Prostate gland (tissue), 2 donors: ENCODE measurements at regions not wholly inside any gene's neighbourhood (a gene's known extent, or its start where the extent isn't known, plus 50 kb on each side); places are given as distances from the start of the nearest gene placed in this dataset.
"Not testable (repeated sequence)": the region's sequence is repeated elsewhere in the genome, so short reads cannot be mapped to it uniquely, and the experiment has no call there.

Experiments
- DNase-seq: peaks from one replicate; pipeline ENCODE4 v3.0.0-alpha.2; 2019; ENCODE audit warnings: low spot score
- H3K27ac ChIP-seq, 2 donors: fragments of 200-600 bp; sonication (generic); 2 replicates each; pipeline ENCODE4 v1.5.1; 2017 to 2019
- H3K27me3 ChIP-seq: fragments of 200-600 bp; sonication (generic); replicated peaks from 2 replicates; pipeline ENCODE4 v1.5.1; 2019; ENCODE audit not compliant: insufficient read depth
- H3K36me3 ChIP-seq, 2 donors: fragments of 200-600 bp; sonication (generic); 1 replicate in 1 of 2; 2 replicates in 1 of 2; pipeline versions ENCODE4 v1.5.1 to v1.8.1; 2017 to 2019
- H3K4me1 ChIP-seq: fragments of 200-600 bp; sonication (generic); replicated peaks from 2 replicates; pipeline ENCODE4 v1.5.1; 2019
- H3K4me3 ChIP-seq, 2 donors: fragments of 200-600 bp; sonication (generic); 2 replicates each; pipeline ENCODE4 v1.5.1; 2017 to 2019
- H3K9me3 ChIP-seq: fragments of 200-600 bp; sonication (generic); 2 replicates; pipeline ENCODE4 v1.5.1; 2017
- POLR2A ChIP-seq: fragments of 450-650 bp; IDR thresholded peaks from one replicate; pipeline ENCODE4 v1.6.1; 2016; ENCODE audit warnings: antibody characterized with exemption, mild to moderate bottlenecking
- POLR2AphosphoS5 ChIP-seq: sonication (generic); formaldehyde crosslinking; IDR thresholded peaks from one replicate; pipeline ENCODE4 v1.6.1; 2017; ENCODE audit warnings: antibody characterized with exemption
- WGBS: methylation state at CpG from one replicate; pipeline ENCODE4 v1.1.5; 2018; 5-methylcytosine and 5-hydroxymethylcytosine counted together
- intact Hi-C: fragments of 100-400 bp; cut with DNase I; formaldehyde crosslinking; loops from one replicate; pipeline ENCODE4 v1.14.2; 2022
- TF ChIP-seq, protein P1 (sequence below), 4 experiments: fragments of 200-600 bp in 2 of 4; fragments of 450-650 bp in 2 of 4; sonication (generic) in 2 of 4; IDR thresholded peaks; 1 replicate in 3 of 4; 2 replicates in 1 of 4; pipeline ENCODE4 v1.5.1; 2016 to 2019; ENCODE audit warnings: antibody characterized with exemption in 4 of 4, mild to moderate bottlenecking in 2 of 4, moderate library complexity in 2 of 4

DNA sequence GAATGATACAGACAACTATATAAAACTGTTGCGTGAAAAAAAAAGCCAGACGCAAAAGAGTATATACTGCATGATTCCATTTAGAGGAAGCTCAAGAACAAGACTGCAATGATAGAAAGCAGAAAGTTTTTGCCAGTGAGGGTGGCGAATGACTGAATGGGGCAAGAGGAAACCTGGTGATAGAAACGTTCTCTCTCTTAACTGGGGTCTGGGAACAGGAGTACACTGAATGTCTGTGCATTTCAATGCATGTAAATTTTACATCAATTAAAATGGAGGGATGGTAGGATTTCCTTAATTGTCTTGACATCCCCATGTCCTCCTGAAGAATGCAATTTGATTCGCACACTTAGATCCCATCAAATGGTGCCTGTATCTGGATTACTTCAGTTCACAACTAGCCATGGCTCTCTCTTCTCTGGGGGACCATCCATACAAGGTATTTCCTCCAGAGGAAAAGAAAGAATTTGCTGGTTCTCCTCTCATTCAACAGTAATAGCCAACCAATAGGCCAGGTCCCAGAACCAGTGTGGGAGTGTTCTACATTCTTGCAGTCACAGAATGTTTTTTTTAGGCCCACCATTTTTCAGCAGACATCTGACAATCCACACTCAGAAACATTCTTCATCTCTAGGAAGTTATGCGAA lies 221.0 kb upstream of the KLF14 start:
- Histone ChIP-seq H3K4me3 (no peak overlapping the region), H3K9me3 (no peaks in the 10 kb centered on the region), H3K27ac (no peak overlapping the region), H3K27me3 (no peaks in the 10 kb centered on the region), H3K4me1 (no peaks in the 10 kb centered on the region), H3K36me3 (peaks cover 0 to 2% of the 10 kb centered on the region in 2 donors)
- 91% methylated on average over 6 of the region's 6 CpGs for WGBS
- intact Hi-C loops: no loop called here
- TF ChIP-seq POLR2AphosphoS5: no peak
- TF ChIP-seq, protein P1, sequence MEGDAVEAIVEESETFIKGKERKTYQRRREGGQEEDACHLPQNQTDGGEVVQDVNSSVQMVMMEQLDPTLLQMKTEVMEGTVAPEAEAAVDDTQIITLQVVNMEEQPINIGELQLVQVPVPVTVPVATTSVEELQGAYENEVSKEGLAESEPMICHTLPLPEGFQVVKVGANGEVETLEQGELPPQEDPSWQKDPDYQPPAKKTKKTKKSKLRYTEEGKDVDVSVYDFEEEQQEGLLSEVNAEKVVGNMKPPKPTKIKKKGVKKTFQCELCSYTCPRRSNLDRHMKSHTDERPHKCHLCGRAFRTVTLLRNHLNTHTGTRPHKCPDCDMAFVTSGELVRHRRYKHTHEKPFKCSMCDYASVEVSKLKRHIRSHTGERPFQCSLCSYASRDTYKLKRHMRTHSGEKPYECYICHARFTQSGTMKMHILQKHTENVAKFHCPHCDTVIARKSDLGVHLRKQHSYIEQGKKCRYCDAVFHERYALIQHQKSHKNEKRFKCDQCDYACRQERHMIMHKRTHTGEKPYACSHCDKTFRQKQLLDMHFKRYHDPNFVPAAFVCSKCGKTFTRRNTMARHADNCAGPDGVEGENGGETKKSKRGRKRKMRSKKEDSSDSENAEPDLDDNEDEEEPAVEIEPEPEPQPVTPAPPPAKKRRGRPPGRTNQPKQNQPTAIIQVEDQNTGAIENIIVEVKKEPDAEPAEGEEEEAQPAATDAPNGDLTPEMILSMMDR (IDR thresholded peaks at IDR 0.05): no peak
- no peak for TF ChIP-seq POLR2A
- DNase-seq: no peak

GRCh38 chr7:130955565-130955919 lies 221.5 kb upstream of the KLF14 start:
- DNase-seq: no peak
- no peak overlapping the region for H3K27ac ChIP-seq
- no peak overlapping the region for H3K4me3 ChIP-seq
- TF ChIP-seq POLR2AphosphoS5 (no peak), POLR2A (no peak)
- TF ChIP-seq, protein P1 (IDR thresholded peaks at IDR 0.05): no peak
- intact Hi-C loops: no loop called here
- H3K36me3 ChIP-seq: peaks cover 0 to 2% of the 10 kb centered on the region in 2 donors
- no peaks in the 10 kb centered on the region for H3K27me3 ChIP-seq
- H3K4me1 ChIP-seq: no peaks in the 10 kb centered on the region
- no peaks in the 10 kb centered on the region for H3K9me3 ChIP-seq

DNA sequence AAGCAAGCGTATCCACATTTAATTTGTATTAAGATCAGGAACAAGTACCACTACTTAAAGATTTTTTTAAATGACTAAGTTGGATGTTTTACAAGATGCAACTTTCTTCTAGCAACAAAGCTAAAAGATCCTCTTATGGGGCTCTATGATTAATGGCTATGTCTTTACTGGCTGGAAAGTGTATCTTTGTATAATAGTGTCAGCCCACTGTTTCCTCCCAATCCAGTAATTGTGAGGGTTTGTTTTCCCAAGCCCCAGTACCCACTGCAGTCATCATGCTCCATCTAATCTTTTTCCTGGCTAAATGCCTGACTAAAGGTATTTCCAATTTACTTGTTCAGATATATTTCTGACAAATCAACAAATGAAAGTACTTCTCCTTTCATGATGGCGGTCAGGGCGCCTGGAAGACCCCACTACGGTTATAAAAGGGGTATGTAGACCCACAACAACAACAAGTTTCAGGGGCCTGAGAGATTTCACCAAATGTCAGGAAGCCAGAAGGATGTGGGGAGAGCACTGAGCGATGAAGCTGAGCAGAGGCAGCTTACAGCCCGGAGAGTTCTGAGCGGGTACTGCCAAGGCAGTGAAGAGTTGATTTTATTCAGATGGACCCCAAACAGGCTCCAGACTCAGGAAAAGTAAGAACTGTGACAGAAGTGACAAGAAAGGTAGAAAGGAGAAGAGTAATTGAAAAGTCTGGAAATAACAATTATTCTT lies 222.6 kb upstream of the KLF14 start:
- Histone ChIP-seq H3K9me3 (no peaks in the 10 kb centered on the region), H3K27me3 (no peaks in the 10 kb centered on the region), H3K36me3 (peaks cover 0 to 2% of the 10 kb centered on the region in 2 donors), H3K4me3 (no peak overlapping the region), H3K27ac (no peak overlapping the region), H3K4me1 (no peaks in the 10 kb centered on the region)
- DNase-seq: no peak
- intact Hi-C loops: no loop called here
- TF ChIP-seq POLR2A: no peak
- TF ChIP-seq, protein P1 (IDR thresholded peaks at IDR 0.05): no peak
- TF ChIP-seq POLR2AphosphoS5: no peak
- WGBS: 64% methylated on average over 7 of the region's 7 CpGs

GRCh38 chr7:130957137-130957513 lies 223.1 kb upstream of the KLF14 start:
- Histone ChIP-seq H3K4me1 (no peaks in the 10 kb centered on the region), H3K27ac (no peak overlapping the region), H3K4me3 (no peak overlapping the region), H3K36me3 (peaks cover 0 to 2% of the 10 kb centered on the region in 2 donors), H3K9me3 (no peaks in the 10 kb centered on the region), H3K27me3 (no peaks in the 10 kb centered on the region)
- no peak for TF ChIP-seq POLR2AphosphoS5
- TF ChIP-seq, protein P1 (IDR thresholded peaks at IDR 0.05): no peak
- WGBS: 57% methylated on average over 2 of the region's 2 CpGs
- intact Hi-C loops: no loop called here
- no peak for DNase-seq

GRCh38 chr7:130957722-130958435 lies 223.9 kb upstream of the KLF14 start:
- H3K36me3 ChIP-seq, H3K27ac ChIP-seq, H3K4me3 ChIP-seq, DNase-seq, H3K27me3 ChIP-seq, H3K4me1 ChIP-seq, intact Hi-C loops, H3K9me3 ChIP-seq: not testable (repeated sequence)
- WGBS: 94% methylated on average over 6 of the region's 6 CpGs
